ENCODE measurements at regions not wholly inside any gene's neighbourhood (a gene's known extent, or its start where the extent isn't known, plus 50 kb on each side); places are given as distances from the start of the nearest gene placed in this dataset.
"Not testable (repeated sequence)": the region's sequence is repeated elsewhere in the genome, so short reads cannot be mapped to it uniquely, and the experiment has no call there.

GRCh38 chr9:97179616-97180015, 127.8 kb upstream of the CCDC180 start:
- DNase-seq: no peak

- peak; percentile 49 to 67 (median 65) for DNase-seq
Measured at GRCh38 chr9:97176206-97176605, 131.3 kb upstream of the CCDC180 start.

- not testable (repeated sequence) for DNase-seq
Measured at GRCh38 chr9:97168174-97168573, 129.2 kb upstream of the CTSV start.

GRCh38 chr9:97166496-97167138, 127.7 kb upstream of the CTSV start:
- not testable (repeated sequence) for DNase-seq

GRCh38 chr9:97160255-97160654, 121.3 kb upstream of the CTSV start:
- DNase-seq: no peak

- DNase-seq: not testable (repeated sequence)
Measured at GRCh38 chr9:97158722-97159121, 119.8 kb upstream of the CTSV start.

GRCh38 chr9:97155441-97155840, 116.5 kb upstream of the CTSV start:
- DNase-seq: not testable (repeated sequence)

GRCh38 chr9:97153967-97154366, 115.0 kb upstream of the CTSV start:
- no peak for DNase-seq

- not testable (repeated sequence) for DNase-seq
Measured at GRCh38 chr9:97153160-97153559, 114.2 kb upstream of the CTSV start.

- DNase-seq: not testable (repeated sequence)
Measured at GRCh38 chr9:97150471-97150870, 111.5 kb upstream of the CTSV start.

- not testable (repeated sequence) for DNase-seq
Measured at GRCh38 chr9:97148428-97148827, 109.5 kb upstream of the CTSV start.

GRCh38 chr9:97145680-97146079, 106.7 kb upstream of the CTSV start:
- DNase-seq: not testable (repeated sequence)

GRCh38 chr9:97140566-97140965, 101.6 kb upstream of the CTSV start:
- DNase-seq: no peak

- no peak for DNase-seq
Measured at GRCh38 chr9:97136421-97136820, 97.5 kb upstream of the CTSV start.

GRCh38 chr9:97133966-97134365, 95.0 kb upstream of the CTSV start:
- not testable (repeated sequence) for DNase-seq

GRCh38 chr9:97132865-97133264, 93.9 kb upstream of the CTSV start:
- DNase-seq: no peak

- not testable (repeated sequence) for DNase-seq
Measured at GRCh38 chr9:97130864-97131263, 91.9 kb upstream of the CTSV start.

GRCh38 chr9:97130387-97130786, 91.4 kb upstream of the CTSV start:
- DNase-seq: not testable (repeated sequence)

- no peak for DNase-seq
Measured at GRCh38 chr9:97128919-97129318, 90.0 kb upstream of the CTSV start.

GRCh38 chr9:97124256-97124655, 85.3 kb upstream of the CTSV start:
- DNase-seq: no peak

- no peak for DNase-seq
Measured at GRCh38 chr9:97110696-97111095, 71.8 kb upstream of the CTSV start.

- peak in 1 of 3 donors; percentile 9 for DNase-seq
Measured at GRCh38 chr9:97109194-97109811, 70.4 kb upstream of the CTSV start.

- not testable (repeated sequence) for DNase-seq
Measured at GRCh38 chr9:97105220-97105619, 66.3 kb upstream of the CTSV start.
